Peyer's patch (tissue), 4 donors: ENCODE measurements at regions not wholly inside any gene's neighbourhood (a gene's known extent, or its start where the extent isn't known, plus 50 kb on each side); places are given as distances from the start of the nearest gene placed in this dataset.

Experiments used
- DNase-seq, 3 donors: peaks; one replicate each; pipeline ENCODE4 v3.0.0-alpha.2; 2017 to 2019
- H3K27ac ChIP-seq, 4 donors: fragments of 200-600 bp; sonication (generic); one replicate each; pipeline ENCODE4 v1.5.1; 2016 to 2019
- H3K27me3 ChIP-seq, 2 donors: fragments of 200-600 bp; sonication (generic); one replicate each; pipeline ENCODE4 v1.5.1; 2019
- H3K36me3 ChIP-seq, 3 donors: fragments of 200-600 bp; sonication (generic); one replicate each; pipeline ENCODE4 v1.5.1; 2016 to 2019
- H3K4me1 ChIP-seq, 4 donors: fragments of 200-600 bp; sonication (generic); one replicate each; pipeline ENCODE4 v1.5.1; 2016 to 2019
- H3K4me3 ChIP-seq, 4 donors: fragments of 200-600 bp; sonication (generic); 1 replicate in 3 of 4; 2 replicates in 1 of 4; pipeline ENCODE4 v1.5.1; 2016 to 2019; ENCODE audit warnings: mild to moderate bottlenecking in 1 of 4
- H3K9me3 ChIP-seq, 4 donors: fragments of 200-600 bp; sonication (generic); one replicate each; pipeline ENCODE4 v1.5.1; 2016 to 2019; ENCODE audit warnings: mild to moderate bottlenecking in 1 of 4
- CTCF ChIP-seq, 6 experiments: fragments of 450-650 bp in 4 of 6; fragments of 200-600 bp in 2 of 6; sonication (generic) in 1 of 6; IDR thresholded peaks; one replicate each; pipeline ENCODE4 v1.5.1; 2017 to 2019; ENCODE audit warnings: antibody characterized with exemption in 6 of 6, mild to moderate bottlenecking in 3 of 6, moderate library complexity in 1 of 6
- POLR2A ChIP-seq, 2 donors: fragments of 450-650 bp; IDR thresholded peaks; one replicate each; pipeline ENCODE4 v1.5.1; 2017; ENCODE audit warnings: antibody characterized with exemption in 2 of 2, mild to moderate bottlenecking in 2 of 2, moderate library complexity in 2 of 2

- TF ChIP-seq POLR2A (IDR thresholded peaks at IDR 0.05): no peak
- no peak for TF ChIP-seq CTCF (IDR thresholded peaks at IDR 0.05)
- H3K36me3 ChIP-seq: no peaks in the 10 kb centered on the region
- no peaks in the 10 kb centered on the region for H3K9me3 ChIP-seq
- no peaks in the 10 kb centered on the region for H3K27me3 ChIP-seq
- no peaks in the 10 kb centered on the region for H3K4me1 ChIP-seq
- no peak overlapping the region for H3K27ac ChIP-seq
- H3K4me3 ChIP-seq: no peak overlapping the region
- no peak for DNase-seq
These were observed 353.8 kb upstream of the PTBP2 start for GRCh38 chr1:96367791-96368190.

DNA sequence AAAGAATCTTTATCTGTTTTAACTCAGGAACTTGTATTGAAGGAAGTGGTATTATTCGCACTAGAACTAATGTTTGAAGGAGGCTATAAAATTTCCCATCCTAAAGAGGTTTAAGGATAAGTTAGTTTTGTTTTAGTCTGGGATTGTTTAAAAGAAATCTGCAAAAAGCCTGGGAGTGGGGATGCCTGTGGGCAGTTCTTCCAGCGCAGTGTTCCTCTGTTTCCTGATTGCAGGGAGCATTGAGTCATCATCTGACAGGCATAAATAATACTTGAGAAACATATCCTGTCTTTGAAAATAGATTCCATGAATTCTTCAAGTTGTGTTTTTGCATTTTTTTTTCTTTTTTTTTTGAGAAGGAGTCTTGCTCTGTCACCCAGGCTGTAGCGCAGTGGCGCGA lies 350.8 kb upstream of the PTBP2 start:
- H3K4me1 ChIP-seq: no peaks in the 10 kb centered on the region
- H3K27ac ChIP-seq: no peak overlapping the region
- H3K36me3 ChIP-seq: no peaks in the 10 kb centered on the region
- no peak overlapping the region for H3K4me3 ChIP-seq
- DNase-seq: no peak
- H3K27me3 ChIP-seq: no peaks in the 10 kb centered on the region
- TF ChIP-seq CTCF (IDR thresholded peaks at IDR 0.05): no peak
- TF ChIP-seq POLR2A (IDR thresholded peaks at IDR 0.05): no peak
- H3K9me3 ChIP-seq: no peaks in the 10 kb centered on the region

DNA sequence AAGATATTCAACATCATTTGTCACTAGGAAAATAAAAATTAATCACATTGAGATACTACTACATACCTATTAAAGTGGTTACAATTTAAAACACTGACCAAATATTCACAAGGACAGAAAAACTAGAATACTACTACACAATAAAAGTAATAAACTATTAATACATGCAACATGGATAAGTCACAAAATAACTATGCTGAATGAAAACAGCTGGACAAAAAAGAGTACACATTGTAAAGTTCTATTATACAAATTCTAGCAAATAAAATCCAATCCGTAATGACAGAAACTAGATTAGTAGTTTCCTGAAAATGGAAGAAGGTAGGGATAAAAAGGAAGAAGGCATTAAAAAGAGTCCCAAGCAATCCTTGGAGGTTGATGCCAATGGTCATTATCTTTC lies 348.7 kb upstream of the PTBP2 start:
- DNase-seq: no peak
- Histone ChIP-seq H3K36me3 (no peaks in the 10 kb centered on the region), H3K9me3 (no peaks in the 10 kb centered on the region), H3K27me3 (no peaks in the 10 kb centered on the region), H3K27ac (no peak overlapping the region), H3K4me1 (no peaks in the 10 kb centered on the region), H3K4me3 (no peak overlapping the region)
- TF ChIP-seq POLR2A (IDR thresholded peaks at IDR 0.05) (no peak), CTCF (IDR thresholded peaks at IDR 0.05) (no peak)

GRCh38 chr1:96374076-96374762 lies 347.4 kb upstream of the PTBP2 start:
- Histone ChIP-seq H3K27me3 (no peaks in the 10 kb centered on the region), H3K4me1 (no peaks in the 10 kb centered on the region), H3K36me3 (no peaks in the 10 kb centered on the region), H3K9me3 (no peaks in the 10 kb centered on the region), H3K27ac (no peak overlapping the region), H3K4me3 (no peak overlapping the region)
- DNase-seq: no peak
- no peak for TF ChIP-seq CTCF (IDR thresholded peaks at IDR 0.05)
- TF ChIP-seq POLR2A (IDR thresholded peaks at IDR 0.05): no peak

DNA sequence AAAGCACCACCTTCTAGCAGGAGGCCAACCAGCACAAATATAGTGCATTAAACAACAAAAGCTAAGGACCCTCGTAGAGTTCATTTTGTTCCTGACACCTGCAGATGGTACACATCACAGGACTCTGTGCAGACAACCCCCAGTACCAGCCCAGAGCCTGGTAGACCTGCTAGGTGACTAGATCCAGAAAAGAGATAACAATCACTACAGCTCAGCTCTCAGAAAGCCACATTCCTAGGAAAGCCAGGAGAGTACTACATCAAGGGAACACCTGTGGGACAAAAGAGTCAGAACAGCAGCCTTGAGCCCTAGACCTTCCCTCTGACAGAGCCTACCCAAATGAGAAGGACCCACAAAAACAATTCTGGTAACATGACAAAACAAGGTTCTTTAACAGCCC lies 344.7 kb upstream of the PTBP2 start:
- H3K27me3 ChIP-seq: no peaks in the 10 kb centered on the region
- DNase-seq: no peak
- TF ChIP-seq CTCF (IDR thresholded peaks at IDR 0.05): no peak
- no peak for TF ChIP-seq POLR2A (IDR thresholded peaks at IDR 0.05)

GRCh38 chr1:96384611-96385010 lies 337.0 kb upstream of the PTBP2 start:
- TF ChIP-seq CTCF (IDR thresholded peaks at IDR 0.05): no peak
- no peak for TF ChIP-seq POLR2A (IDR thresholded peaks at IDR 0.05)
- H3K36me3 ChIP-seq: no peaks in the 10 kb centered on the region
- DNase-seq: no peak
- no peaks in the 10 kb centered on the region for H3K27me3 ChIP-seq
- no peak overlapping the region for H3K27ac ChIP-seq
- H3K9me3 ChIP-seq: no peaks in the 10 kb centered on the region
- no peak overlapping the region for H3K4me3 ChIP-seq
- no peaks in the 10 kb centered on the region for H3K4me1 ChIP-seq

More for the DNA sequence above, 344.7 kb upstream of the PTBP2 start:
- no peaks in the 10 kb centered on the region for H3K9me3 ChIP-seq
- H3K36me3 ChIP-seq: no peaks in the 10 kb centered on the region
- H3K4me1 ChIP-seq: no peaks in the 10 kb centered on the region
- no peak overlapping the region for H3K27ac ChIP-seq
- H3K4me3 ChIP-seq: no peak overlapping the region
